ENCODE measurements at regions not wholly inside any gene's neighbourhood (a gene's known extent, or its start where the extent isn't known, plus 50 kb on each side); places are given as distances from the start of the nearest gene placed in this dataset.

GRCh38 chr15:87777054-87777561 lies 479.4 kb downstream of the NTRK3 start:
- peaks cover 3% of the 10 kb centered on the region for H3K4me1 ChIP-seq
- DNase-seq, result peak in 1 of 2 donors; percentile 20
- intact Hi-C loops (cut with DNase I), result no loop called here
- no peaks in the 10 kb centered on the region for H3K9me3 ChIP-seq
- WGBS, 3 donors, result 16 to 27% (median 24%) methylated on average over 3 of the region's 3 CpGs
- H3K27ac ChIP-seq, result no peak overlapping the region
- TF ChIP-seq CTCF (IDR thresholded peaks at IDR 0.05), result no peak
- no peaks in the 10 kb centered on the region for H3K27me3 ChIP-seq (ENCODE audit: insufficient read depth in 3 of 3, low read length in 2 of 3)
- no peak overlapping the region for H3K4me3 ChIP-seq
- no peaks in the 10 kb centered on the region for H3K36me3 ChIP-seq (ENCODE audit: insufficient read depth in 1 of 2, low read depth in 1 of 2)
- ATAC-seq, result peak; percentile 67 to 90 (median 84)

GRCh38 chr15:87767516-87767915 lies 489.0 kb downstream of the NTRK3 start:
- H3K27ac ChIP-seq, result no peak overlapping the region
- ATAC-seq, result no peak
- H3K4me1 ChIP-seq, result no peaks in the 10 kb centered on the region
- no peak for DNase-seq
- WGBS, 3 donors, result 87 to 96% (median 95%) methylated on average over 3 of the region's 3 CpGs
- H3K27me3 ChIP-seq (ENCODE audit: insufficient read depth in 3 of 3, low read length in 2 of 3), result no peaks in the 10 kb centered on the region
- H3K9me3 ChIP-seq, result no peaks in the 10 kb centered on the region
- H3K36me3 ChIP-seq (ENCODE audit: insufficient read depth in 1 of 2, low read depth in 1 of 2), result no peaks in the 10 kb centered on the region
- no peak for TF ChIP-seq CTCF (IDR thresholded peaks at IDR 0.05)
- no peak overlapping the region for H3K4me3 ChIP-seq
- intact Hi-C loops (cut with DNase I), result no loop called here

GRCh38 chr15:87764461-87765240 lies 491.9 kb downstream of the NTRK3 start:
- H3K4me3 ChIP-seq, result no peak overlapping the region
- DNase-seq (no peak), ATAC-seq (no peak)
- TF ChIP-seq CTCF (IDR thresholded peaks at IDR 0.05), result no peak
- H3K36me3 ChIP-seq (ENCODE audit: insufficient read depth in 1 of 2, low read depth in 1 of 2), result no peaks in the 10 kb centered on the region
- no peaks in the 10 kb centered on the region for H3K4me1 ChIP-seq
- H3K27me3 ChIP-seq (ENCODE audit: insufficient read depth in 3 of 3, low read length in 2 of 3), result no peaks in the 10 kb centered on the region
- intact Hi-C loops (cut with DNase I), result no loop called here
- H3K27ac ChIP-seq, result no peak overlapping the region
- H3K9me3 ChIP-seq, result no peaks in the 10 kb centered on the region
- WGBS, 3 donors, result 52 to 60% (median 54%) methylated on average over 4 of the region's 4 CpGs

GRCh38 chr15:87763837-87764236 lies 492.7 kb downstream of the NTRK3 start:
- Histone ChIP-seq H3K27me3 (ENCODE audit: insufficient read depth in 3 of 3, low read length in 2 of 3) (no peaks in the 10 kb centered on the region), H3K4me3 (no peak overlapping the region), H3K36me3 (ENCODE audit: insufficient read depth in 1 of 2, low read depth in 1 of 2) (no peaks in the 10 kb centered on the region), H3K4me1 (no peaks in the 10 kb centered on the region), H3K9me3 (no peaks in the 10 kb centered on the region), H3K27ac (no peak overlapping the region)
- WGBS, 3 donors, result 90 to 94% (median 92%) methylated on average over 9 of the region's 9 CpGs
- intact Hi-C loops (cut with DNase I), result no loop called here
- TF ChIP-seq CTCF (IDR thresholded peaks at IDR 0.05), result no peak
- ATAC-seq (no peak), DNase-seq (no peak)

All from psoas muscle (tissue), 7 donors.